ENCODE measurements at regions not wholly inside any gene's neighbourhood (a gene's known extent, or its start where the extent isn't known, plus 50 kb on each side); places are given as distances from the start of the nearest gene placed in this dataset.

- TF ChIP-seq EZH2 (IDR thresholded peaks at IDR 0.05; ENCODE audit: borderline replicate concordance, low read depth, low read length, severe bottlenecking) (no peak), CTCF (IDR thresholded peaks at IDR 0.05; ENCODE audit: borderline replicate concordance, extremely low read depth, low read length, poor library complexity, severe bottlenecking) (no peak)
Measured at GRCh38 chr10:129277084-129277483, 190.0 kb upstream of the MGMT start.
